ENCODE measurements at regions not wholly inside any gene's neighbourhood (a gene's known extent, or its start where the extent isn't known, plus 50 kb on each side); places are given as distances from the start of the nearest gene placed in this dataset.
"Not testable (repeated sequence)": the region's sequence is repeated elsewhere in the genome, so short reads cannot be mapped to it uniquely, and the experiment has no call there.

DNA sequence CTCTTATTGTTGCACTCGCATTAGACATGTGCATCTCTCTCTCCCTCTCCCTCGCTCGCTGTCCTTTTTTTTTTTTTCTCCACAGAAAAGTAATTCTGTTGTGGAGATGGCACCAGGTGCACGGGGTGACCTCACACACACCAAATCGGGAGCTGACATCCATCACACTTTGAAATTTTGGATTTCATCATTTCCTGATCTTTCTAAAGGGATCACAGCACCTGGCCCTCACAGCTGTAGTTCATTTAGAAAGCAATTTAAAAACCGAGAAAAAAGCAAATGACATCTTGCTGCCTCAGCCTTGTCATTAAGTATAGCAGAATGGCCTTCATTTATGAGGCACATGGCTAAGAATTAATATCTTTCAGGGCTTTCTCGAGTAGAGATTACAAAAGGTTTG, 717.2 kb downstream of the RNF144A start:
- H3K4me1 ChIP-seq: no peaks in the 10 kb centered on the region
- 51 to 57% methylated on average over 7 of the region's 7 CpGs for WGBS, 2 donors
- DNase-seq: no peak
- H3K36me3 ChIP-seq: no peaks in the 10 kb centered on the region
- intact Hi-C loops (cut with DNase I): no loop called here
- H3K27me3 ChIP-seq: peaks cover 0 to 6% (median 0%) of the 10 kb centered on the region in 4 donors
- TF ChIP-seq, protein P1, sequence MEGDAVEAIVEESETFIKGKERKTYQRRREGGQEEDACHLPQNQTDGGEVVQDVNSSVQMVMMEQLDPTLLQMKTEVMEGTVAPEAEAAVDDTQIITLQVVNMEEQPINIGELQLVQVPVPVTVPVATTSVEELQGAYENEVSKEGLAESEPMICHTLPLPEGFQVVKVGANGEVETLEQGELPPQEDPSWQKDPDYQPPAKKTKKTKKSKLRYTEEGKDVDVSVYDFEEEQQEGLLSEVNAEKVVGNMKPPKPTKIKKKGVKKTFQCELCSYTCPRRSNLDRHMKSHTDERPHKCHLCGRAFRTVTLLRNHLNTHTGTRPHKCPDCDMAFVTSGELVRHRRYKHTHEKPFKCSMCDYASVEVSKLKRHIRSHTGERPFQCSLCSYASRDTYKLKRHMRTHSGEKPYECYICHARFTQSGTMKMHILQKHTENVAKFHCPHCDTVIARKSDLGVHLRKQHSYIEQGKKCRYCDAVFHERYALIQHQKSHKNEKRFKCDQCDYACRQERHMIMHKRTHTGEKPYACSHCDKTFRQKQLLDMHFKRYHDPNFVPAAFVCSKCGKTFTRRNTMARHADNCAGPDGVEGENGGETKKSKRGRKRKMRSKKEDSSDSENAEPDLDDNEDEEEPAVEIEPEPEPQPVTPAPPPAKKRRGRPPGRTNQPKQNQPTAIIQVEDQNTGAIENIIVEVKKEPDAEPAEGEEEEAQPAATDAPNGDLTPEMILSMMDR (IDR thresholded peaks at IDR 0.05): no peak
- no peak for TF ChIP-seq POLR2A (IDR thresholded peaks at IDR 0.05)
- no peak overlapping the region for H3K4me3 ChIP-seq
- no peak overlapping the region for H3K27ac ChIP-seq
- H3K9me3 ChIP-seq: no peaks in the 10 kb centered on the region

DNA sequence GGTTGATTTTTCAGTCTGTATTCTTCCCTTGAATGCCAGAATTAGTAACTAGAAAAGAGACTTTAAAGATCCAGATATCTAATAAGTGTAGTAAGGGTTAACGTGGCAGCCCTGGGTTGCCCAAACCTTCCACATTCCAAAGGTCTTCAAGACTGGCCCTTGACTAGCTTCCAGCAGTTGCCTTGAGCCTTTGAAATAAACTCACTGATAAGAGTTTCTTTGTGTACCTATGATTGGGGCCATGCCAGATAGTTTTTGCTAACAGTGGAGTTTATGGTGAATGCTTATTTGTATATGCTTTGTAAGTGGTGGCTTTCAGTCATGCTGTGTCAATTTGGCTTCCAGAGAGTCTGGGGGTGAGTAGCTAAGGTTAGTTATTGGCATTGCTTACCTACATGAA, 722.3 kb downstream of the RNF144A start:
- Histone ChIP-seq H3K27ac (no peak overlapping the region), H3K36me3 (no peaks in the 10 kb centered on the region), H3K9me3 (peaks cover 0 to 12% (median 8%) of the 10 kb centered on the region in 3 donors), H3K4me1 (no peaks in the 10 kb centered on the region), H3K27me3 (peaks cover 0 to 6% (median 0%) of the 10 kb centered on the region in 4 donors), H3K4me3 (no peak overlapping the region)
- no peak for DNase-seq
- WGBS, 2 donors: 82 to 85% methylated on average over 1 of the region's 1 CpG
- intact Hi-C loops (cut with DNase I): no loop called here
- TF ChIP-seq, protein P1 (IDR thresholded peaks at IDR 0.05): no peak
- no peak for TF ChIP-seq POLR2A (IDR thresholded peaks at IDR 0.05)

DNA sequence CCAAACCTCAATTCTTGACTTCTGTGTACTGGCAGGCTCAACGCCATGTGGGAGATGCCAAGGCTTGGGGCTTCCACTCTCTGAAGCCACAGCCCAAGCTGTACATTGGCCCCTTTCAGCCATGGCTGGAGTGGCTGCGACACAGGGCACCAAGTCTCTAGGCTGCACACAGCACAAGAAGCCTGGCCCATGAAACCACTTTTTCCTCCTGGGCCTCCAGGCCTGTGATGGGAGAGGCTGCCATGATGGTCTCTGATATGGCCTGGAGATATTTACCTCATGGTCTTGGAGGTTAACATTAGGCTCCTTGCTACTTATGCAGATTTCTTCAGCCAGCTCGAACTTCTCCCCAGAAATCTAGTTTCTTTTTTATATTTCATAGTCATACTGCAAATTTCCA, 724.1 kb downstream of the RNF144A start:
- H3K36me3 ChIP-seq; H3K4me3 ChIP-seq; H3K4me1 ChIP-seq; H3K27ac ChIP-seq; DNase-seq; intact Hi-C loops (cut with DNase I); H3K27me3 ChIP-seq: not testable (repeated sequence)
- H3K9me3 ChIP-seq: peaks cover 0 to 12% (median 8%) of the 10 kb centered on the region in 3 donors
- 81 to 94% methylated on average over 2 to 3 of the region's 3 CpGs for WGBS, 2 donors

GRCh38 chr2:7646024-7646423, 728.8 kb downstream of the RNF144A start:
- no peak overlapping the region for H3K4me3 ChIP-seq
- no peak for DNase-seq
- H3K9me3 ChIP-seq: peaks cover 0 to 7% (median 5%) of the 10 kb centered on the region in 3 donors
- intact Hi-C loops (cut with DNase I): no loop called here
- no peak overlapping the region for H3K27ac ChIP-seq
- TF ChIP-seq POLR2A (IDR thresholded peaks at IDR 0.05): no peak
- TF ChIP-seq, protein P1 (IDR thresholded peaks at IDR 0.05): no peak
- no peaks in the 10 kb centered on the region for H3K27me3 ChIP-seq
- H3K36me3 ChIP-seq: no peaks in the 10 kb centered on the region
- no peaks in the 10 kb centered on the region for H3K4me1 ChIP-seq
- WGBS, 2 donors: 63 to 67% methylated on average over 3 of the region's 3 CpGs

DNA sequence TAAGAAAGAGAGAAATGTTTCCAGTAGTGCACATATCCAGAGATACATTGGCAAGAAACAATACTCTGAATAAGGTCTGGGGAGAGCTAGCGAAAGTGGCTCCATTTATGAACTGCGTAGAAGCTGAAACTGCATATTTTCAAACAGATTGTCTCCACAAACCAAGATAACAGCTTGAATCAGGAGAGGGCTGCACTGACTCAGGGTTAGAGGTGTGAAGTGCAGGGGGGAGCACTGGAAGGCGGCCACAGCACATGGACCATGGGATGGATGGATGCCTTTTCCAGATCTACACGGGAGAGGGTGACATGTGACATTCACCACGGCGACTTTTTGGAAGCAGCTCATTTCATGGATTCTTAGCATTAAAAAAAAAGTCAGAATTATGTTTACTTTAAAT, 729.4 kb downstream of the RNF144A start:
- Histone ChIP-seq H3K27me3 (no peaks in the 10 kb centered on the region), H3K4me1 (no peaks in the 10 kb centered on the region), H3K9me3 (peaks cover 0 to under 1% (median 0%) of the 10 kb centered on the region in 3 donors), H3K36me3 (no peaks in the 10 kb centered on the region), H3K4me3 (no peak overlapping the region), H3K27ac (no peak overlapping the region)
- intact Hi-C loops (cut with DNase I): no loop called here
- no peak for DNase-seq
- 73 to 75% methylated on average over 6 of the region's 6 CpGs for WGBS, 2 donors
- TF ChIP-seq POLR2A (IDR thresholded peaks at IDR 0.05): no peak
- TF ChIP-seq, protein P1 (IDR thresholded peaks at IDR 0.05): no peak

GRCh38 chr2:7648221-7648795, 731.1 kb downstream of the RNF144A start:
- Histone ChIP-seq H3K4me3 (no peak overlapping the region), H3K36me3 (no peaks in the 10 kb centered on the region), H3K9me3 (peaks cover 0 to 2% (median 0%) of the 10 kb centered on the region in 3 donors), H3K27ac (no peak overlapping the region), H3K27me3 (no peaks in the 10 kb centered on the region), H3K4me1 (no peaks in the 10 kb centered on the region)
- 70 to 78% methylated on average over 7 of the region's 7 CpGs for WGBS, 2 donors
- TF ChIP-seq POLR2A (IDR thresholded peaks at IDR 0.05): no peak
- TF ChIP-seq, protein P1 (IDR thresholded peaks at IDR 0.05): no peak
- intact Hi-C loops (cut with DNase I): no loop called here
- no peak for DNase-seq
